HepG2 (cell line): ENCODE measurements at regions not wholly inside any gene's neighbourhood (a gene's known extent, or its start where the extent isn't known, plus 50 kb on each side); places are given as distances from the start of the nearest gene placed in this dataset.

Source experiments
- ATAC-seq: fragments of 200-7000 bp; cut with Tn5 transposase; 3 replicates; pipeline ENCODE4 v1.9.1; 2020; ENCODE audit warnings: mild to moderate bottlenecking, moderate library complexity
- BruUV-seq: library from RNA; stranded (reverse); fragments of 400-500 nt; replicated peaks from 2 replicates; lab custom pipeline; 2021; lab: Mats Ljungman, UMichigan
- CTCF ChIA-PET: fragments of 300-600 bp; formaldehyde crosslinking; extraction: SDS; loops from one replicate; lab custom pipeline; 2021; ENCODE audit warnings: low total read pairs, inconsistent platforms, low intra/inter-chr PET ratio; lab: Yijun Ruan, JAX
- POLR2A ChIA-PET: fragments of 350-600 bp; sonication (Branson Sonifier 250); formaldehyde crosslinking; loops from one replicate; lab custom pipeline; 2020; ENCODE audit warnings: antibody characterized with exemption, inconsistent platforms; lab: Yijun Ruan, JAX
- DNase-seq: peaks from one replicate; pipeline ENCODE4 v3.0.0-alpha.2; 2015; ENCODE audit warnings: low spot score
- FAIRE-seq: peaks from 3 replicates; lab custom pipeline; 2011; peaks lifted over from hg19 to GRCh38; lab: Jason Lieb, UNC
- H2AFZ ChIP-seq: one replicate; pipeline ENCODE4 v1.6.1; 2011; ENCODE audit warnings: low read length, inconsistent platforms
- H3K27ac ChIP-seq: fragments of 300-600 bp; 3 replicates; pipeline ENCODE4 v1.8.0; 2011; ENCODE audit warnings: mixed run types, mild to moderate bottlenecking, mixed read lengths, low read length, inconsistent platforms; ENCODE audit not compliant: insufficient read depth; ENCODE audit errors: extremely low read length
- H3K27me3 ChIP-seq, 2 experiments: fragments of 200-600 bp in 1 of 2; 2 replicates in 1 of 2; 3 replicates in 1 of 2; pipeline versions ENCODE4 v1.6.0 to v1.8.0; 2011; ENCODE audit warnings: low read length in 2 of 2, mild to moderate bottlenecking in 2 of 2, moderate library complexity in 2 of 2, inconsistent platforms in 1 of 2; ENCODE audit not compliant: insufficient read depth in 2 of 2, control insufficient read depth in 1 of 2
- H3K36me3 ChIP-seq, 2 experiments: fragments of 200-600 bp in 1 of 2; replicated peaks in 1 of 2; 2 replicates in 1 of 2; 3 replicates in 1 of 2; pipeline versions ENCODE4 v1.5.1 to v1.8.0; 2011; ENCODE audit warnings: low read length in 2 of 2, inconsistent platforms in 1 of 2; ENCODE audit not compliant: insufficient read depth in 2 of 2, control insufficient read depth in 1 of 2
- H3K4me1 ChIP-seq: 2 replicates; pipeline ENCODE4 v1.5.1; 2012; ENCODE audit warnings: low read length, inconsistent platforms; ENCODE audit not compliant: insufficient read depth
- H3K4me2 ChIP-seq: 2 replicates; pipeline ENCODE4 v1.6.0; 2011; ENCODE audit warnings: low read depth, low read length, inconsistent platforms
- H3K4me3 ChIP-seq, 3 experiments: fragments of 200-600 bp in 1 of 3; sonication (generic), shearing (Covaris generic) in 1 of 3; replicated peaks in 1 of 3; 2 replicates each; pipeline ENCODE4 v1.5.1; 2011 to 2016; ENCODE audit warnings: low read length in 3 of 3, inconsistent platforms in 2 of 3, low read depth in 2 of 3, mild to moderate bottlenecking in 2 of 3, control low read depth in 1 of 3, mixed read lengths in 1 of 3; ENCODE audit not compliant: insufficient read depth in 1 of 3
- H3K79me2 ChIP-seq: one replicate; pipeline ENCODE4 v1.6.1; 2011; ENCODE audit warnings: low read length, inconsistent platforms; ENCODE audit not compliant: insufficient read depth
- H3K9ac ChIP-seq: 2 replicates; pipeline ENCODE4 v1.6.0; 2011; ENCODE audit warnings: mild to moderate bottlenecking, low read depth, low read length, inconsistent platforms; ENCODE audit not compliant: insufficient read depth
- H3K9me3 ChIP-seq: 2 replicates; pipeline ENCODE4 v1.5.1; 2012; ENCODE audit warnings: mild to moderate bottlenecking, low read length
- H4K20me1 ChIP-seq: 2 replicates; pipeline ENCODE4 v1.6.0; 2011; ENCODE audit warnings: inconsistent platforms, mild to moderate bottlenecking, low read length, moderate library complexity; ENCODE audit not compliant: insufficient read depth
- AGO2 ChIP-seq: fragments of 200-400 bp; formaldehyde crosslinking; optimal IDR thresholded peaks from 2 replicates; pipeline ENCODE3; 2017; ENCODE audit warnings: mild to moderate bottlenecking, low read depth, low read length, moderate library complexity
- BCLAF1 ChIP-seq: fragments of 450-650 bp; IDR thresholded peaks from 2 replicates; pipeline ENCODE4 v1.6.1; 2017; ENCODE audit warnings: mild to moderate bottlenecking
- MIER3 ChIP-seq: IDR thresholded peaks from 2 replicates; pipeline ENCODE4 v1.6.1; 2016; ENCODE audit warnings: missing compliant biosample characterization, borderline replicate concordance
- TRAFD1 ChIP-seq: sonication (generic); formaldehyde crosslinking; IDR thresholded peaks from 2 replicates; pipeline ENCODE4 v1.5.1; 2020; ENCODE audit warnings: missing genetic modification reagents, mild to moderate bottlenecking, borderline replicate concordance
- ZNF207 ChIP-seq: fragments of 450-650 bp; IDR thresholded peaks from 2 replicates; pipeline ENCODE4 v1.6.1; 2016; ENCODE audit warnings: antibody characterized with exemption, borderline replicate concordance
- ZNF24 ChIP-seq: fragments of 450-650 bp; IDR thresholded peaks from 2 replicates; pipeline ENCODE4 v1.6.1; 2017; ENCODE audit warnings: antibody characterized with exemption, mild to moderate bottlenecking
- ZNF280D ChIP-seq: sonication (generic); formaldehyde crosslinking; IDR thresholded peaks from 2 replicates; pipeline ENCODE4 v1.5.1; 2020; ENCODE audit warnings: mild to moderate bottlenecking, missing genetic modification reagents
- ZNF354B ChIP-seq: sonication (generic); formaldehyde crosslinking; IDR thresholded peaks from 2 replicates; pipeline ENCODE4 v1.8.0; 2022; ENCODE audit warnings: mild to moderate bottlenecking, missing genetic modification reagents
- ZNF512 ChIP-seq: sonication (generic); formaldehyde crosslinking; IDR thresholded peaks from 2 replicates; pipeline ENCODE4 v1.4.0; 2020; ENCODE audit warnings: mild to moderate bottlenecking, missing genetic modification reagents
- ZNF678 ChIP-seq: sonication (generic); formaldehyde crosslinking; IDR thresholded peaks from 2 replicates; pipeline ENCODE4 v1.4.0; 2020; ENCODE audit warnings: mild to moderate bottlenecking, missing genetic modification reagents
- ZNF724P ChIP-seq: sonication (generic); formaldehyde crosslinking; IDR thresholded peaks from 2 replicates; pipeline ENCODE4 v1.8.0; 2022; ENCODE audit warnings: missing genetic modification reagents, borderline replicate concordance
- WGBS: methylation state at CpG from one replicate; pipeline ENCODE4 v1.1.6; 2017; ENCODE audit warnings: low lambda C conversion rate; 5-methylcytosine and 5-hydroxymethylcytosine counted together
- in situ Hi-C: cut with HindIII; loops from 2 replicates; pipeline ENCODE4 v1.10.0; 2017; ENCODE audit warnings: low pct_unique_long_range_greater_than_20kb; ENCODE audit not compliant: extremely low pct_ligation_motif_present
- intact Hi-C: fragments of 100-400 bp; cut with micrococcal nuclease; formaldehyde crosslinking; loops from one replicate; pipeline ENCODE4 v1.10.0; 2022; ENCODE audit not compliant: unreplicated experiment

GRCh38 chr11:23423104-23423503, 562.8 kb upstream of the CCDC179 start:
- FAIRE-seq (no peak), DNase-seq (no peak), ATAC-seq (no peak)
- no peaks in the 10 kb centered on the region for H3K9me3 ChIP-seq
- H3K36me3 ChIP-seq, result no peaks in the 10 kb centered on the region
- intact Hi-C loops (no loop called here), in situ Hi-C loops (no loop called here)
- no peak overlapping the region for H3K4me3 ChIP-seq
- no peaks in the 10 kb centered on the region for H3K27me3 ChIP-seq
- POLR2A ChIA-PET, result no interaction called here
- no peaks in the 10 kb centered on the region for H3K4me1 ChIP-seq
- no peak overlapping the region for H3K27ac ChIP-seq
- H2AFZ ChIP-seq, result no peak overlapping the region
- no peak overlapping the region for H3K9ac ChIP-seq
- H3K79me2 ChIP-seq, result no peaks in the 10 kb centered on the region
- no peaks in the 10 kb centered on the region for H4K20me1 ChIP-seq
- CTCF ChIA-PET, result no interaction called here
- 2% methylated on average over 4 of the region's 4 CpGs for WGBS
- BruUV-seq, result no TSS peak
- H3K4me2 ChIP-seq, result no peak overlapping the region
- no peak for TF ChIP-seq AGO2
- TF ChIP-seq ZNF724P, result no peak
- TF ChIP-seq ZNF280D (CRISPR knock-in tag), result no peak
- no peak for TF ChIP-seq ZNF207
- no peak for TF ChIP-seq TRAFD1 (CRISPR knock-in tag)
- no peak for TF ChIP-seq ZNF678 (CRISPR knock-in tag)
- TF ChIP-seq MIER3 (CRISPR knock-in tag), result no peak
- TF ChIP-seq BCLAF1, result no peak
- no peak for TF ChIP-seq ZNF354B (CRISPR knock-in tag)
- no peak for TF ChIP-seq ZNF512 (CRISPR knock-in tag)
- no peak for TF ChIP-seq ZNF24
